Immature natural killer cell (primary cell): ENCODE measurements at regions not wholly inside any gene's neighbourhood (a gene's known extent, or its start where the extent isn't known, plus 50 kb on each side); places are given as distances from the start of the nearest gene placed in this dataset.

ENCODE experiments used
- DNase-seq, 3 donors: peaks; one replicate each; pipeline ENCODE4 v3.0.0; 2022; ENCODE audit warnings: mixed read lengths in 1 of 3
- H3K27ac Mint-ChIP-seq, 6 donors: one replicate each; pipeline ENCODE4 v1.8.0; 2020; ENCODE audit warnings: mixed read lengths in 6 of 6, mild to moderate bottlenecking in 5 of 6, inconsistent platforms in 4 of 6, moderate library complexity in 3 of 6
- H3K27me3 Mint-ChIP-seq, 3 donors: one replicate each; pipeline ENCODE4 v1.8.0; 2020 to 2021; ENCODE audit warnings: low read depth in 3 of 3, mild to moderate bottlenecking in 3 of 3, mixed read lengths in 3 of 3, moderate library complexity in 3 of 3, inconsistent platforms in 1 of 3
- H3K36me3 Mint-ChIP-seq, 3 donors: one replicate each; pipeline ENCODE4 v1.8.0; 2020; ENCODE audit warnings: mixed read lengths in 3 of 3, inconsistent platforms in 2 of 3, mild to moderate bottlenecking in 2 of 3
- H3K4me1 Mint-ChIP-seq, 2 donors: one replicate each; pipeline ENCODE4 v1.8.0; 2020; ENCODE audit warnings: inconsistent platforms in 2 of 2, mild to moderate bottlenecking in 2 of 2, mixed read lengths in 2 of 2, moderate library complexity in 1 of 2
- H3K4me3 Mint-ChIP-seq, 5 donors: one replicate each; pipeline ENCODE4 v1.8.0; 2020; ENCODE audit warnings: mild to moderate bottlenecking in 5 of 5, mixed read lengths in 5 of 5, inconsistent platforms in 3 of 5, moderate library complexity in 3 of 5
- H3K9me3 Mint-ChIP-seq, 6 donors: one replicate each; pipeline ENCODE4 v1.8.0; 2020; ENCODE audit warnings: mild to moderate bottlenecking in 6 of 6, mixed read lengths in 6 of 6, inconsistent platforms in 4 of 6, moderate library complexity in 3 of 6

DNA sequence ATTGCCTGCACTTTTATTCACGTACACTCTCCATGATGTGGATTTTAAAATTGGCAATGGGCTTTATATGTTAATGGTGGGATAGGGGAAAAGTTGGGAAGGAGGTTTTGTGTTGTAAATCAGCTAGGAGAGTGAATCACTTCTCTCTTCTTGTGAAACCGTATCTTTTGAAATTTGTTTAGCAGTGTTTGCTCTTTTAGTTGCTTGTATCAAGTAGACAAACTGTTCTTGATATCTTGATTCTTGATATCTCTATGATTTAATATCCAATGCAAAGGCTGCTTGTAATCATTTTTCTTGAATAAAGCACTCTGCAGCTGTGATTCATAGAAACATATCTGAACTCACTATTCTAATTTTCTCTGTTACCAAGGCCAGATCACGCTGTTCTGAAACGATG is 615.1 kb downstream of the CCER1 start:
- Mint-ChIP-seq H3K36me3 (no peaks in the 10 kb centered on the region), H3K4me3 (no peak overlapping the region), H3K27me3 (peaks cover 0 to 2% (median 2%) of the 10 kb centered on the region in 3 donors), H3K4me1 (no peaks in the 10 kb centered on the region), H3K27ac (no peak overlapping the region), H3K9me3 (peaks cover 0 to 5% (median 1%) of the 10 kb centered on the region in 6 donors)
- DNase-seq: no peak

DNA sequence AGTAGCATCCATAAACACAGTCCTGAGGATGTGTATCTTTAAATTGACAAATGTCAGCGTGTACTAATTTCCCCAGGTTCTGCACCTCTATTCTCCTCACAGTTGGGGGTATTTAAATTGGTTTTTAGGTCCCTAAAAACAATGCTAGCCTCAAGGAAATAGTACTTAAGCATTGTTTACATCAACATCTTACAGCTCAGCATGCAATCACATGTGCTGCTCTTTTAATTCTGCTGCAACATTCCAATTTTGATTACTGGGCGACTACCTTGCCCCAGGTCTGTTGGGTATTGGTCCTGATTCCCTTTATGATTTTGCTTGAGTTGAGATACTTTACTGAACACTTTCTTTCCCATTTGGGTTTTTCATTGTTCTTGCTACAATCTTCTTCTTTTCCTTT is 616.6 kb downstream of the CCER1 start:
- H3K4me3 Mint-ChIP-seq: no peak overlapping the region
- peaks cover 0 to 5% (median 1%) of the 10 kb centered on the region in 6 donors for H3K9me3 Mint-ChIP-seq
- no peaks in the 10 kb centered on the region for H3K4me1 Mint-ChIP-seq
- H3K36me3 Mint-ChIP-seq: no peaks in the 10 kb centered on the region
- H3K27ac Mint-ChIP-seq: no peak overlapping the region
- DNase-seq: no peak
- H3K27me3 Mint-ChIP-seq: peaks cover 0 to 4% (median 2%) of the 10 kb centered on the region in 3 donors

DNA sequence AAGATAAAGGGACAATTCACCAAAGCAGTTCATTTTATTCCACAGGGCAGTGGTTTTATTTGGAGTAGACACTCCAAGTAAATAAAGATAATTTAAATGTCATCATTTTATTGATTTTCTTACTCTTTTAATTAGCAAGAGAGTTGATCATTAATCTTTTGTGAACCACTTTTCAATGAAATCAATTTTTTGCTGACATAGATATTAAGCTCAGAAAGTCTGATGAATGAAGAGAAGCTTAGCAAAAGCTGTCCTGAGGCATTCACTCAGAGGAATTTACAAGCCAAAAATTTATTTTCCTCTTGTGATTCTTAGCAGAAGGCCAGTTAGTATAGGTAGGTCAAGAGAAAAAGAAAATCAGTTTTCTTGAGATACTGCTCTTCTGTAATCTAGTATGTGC is 618.0 kb downstream of the CCER1 start:
- H3K4me3 Mint-ChIP-seq: no peak overlapping the region
- H3K27me3 Mint-ChIP-seq: peaks cover 0 to 2% (median 2%) of the 10 kb centered on the region in 3 donors
- no peak for DNase-seq
- H3K4me1 Mint-ChIP-seq: no peaks in the 10 kb centered on the region
- H3K36me3 Mint-ChIP-seq: no peaks in the 10 kb centered on the region
- peaks cover 0 to 5% (median 0%) of the 10 kb centered on the region in 6 donors for H3K9me3 Mint-ChIP-seq
- no peak overlapping the region for H3K27ac Mint-ChIP-seq

DNA sequence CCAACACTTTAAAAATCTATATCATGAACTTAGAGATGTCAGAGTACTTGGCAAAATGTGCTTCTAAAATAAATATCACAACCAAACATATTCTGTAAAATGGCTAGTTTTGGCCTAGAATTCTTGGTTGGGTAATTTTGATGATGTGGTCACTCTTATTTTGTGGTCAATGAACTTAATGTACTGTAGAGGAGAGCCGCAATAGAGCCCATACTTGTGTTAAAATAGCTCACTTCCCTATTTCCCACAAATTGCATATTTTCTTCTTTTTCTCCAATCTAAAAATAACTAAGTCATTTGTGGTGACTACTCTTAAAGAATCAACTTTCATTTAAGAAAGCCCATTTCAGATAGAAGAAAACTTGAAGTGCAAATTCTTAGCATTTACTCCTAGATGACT is 619.4 kb downstream of the CCER1 start:
- no peak for DNase-seq
- no peaks in the 10 kb centered on the region for H3K36me3 Mint-ChIP-seq
- H3K4me1 Mint-ChIP-seq: no peaks in the 10 kb centered on the region
- peaks cover 0 to 2% (median 2%) of the 10 kb centered on the region in 3 donors for H3K27me3 Mint-ChIP-seq
- no peak overlapping the region for H3K27ac Mint-ChIP-seq
- H3K9me3 Mint-ChIP-seq: peaks cover 0 to 5% (median 0%) of the 10 kb centered on the region in 6 donors
- no peak overlapping the region for H3K4me3 Mint-ChIP-seq

DNA sequence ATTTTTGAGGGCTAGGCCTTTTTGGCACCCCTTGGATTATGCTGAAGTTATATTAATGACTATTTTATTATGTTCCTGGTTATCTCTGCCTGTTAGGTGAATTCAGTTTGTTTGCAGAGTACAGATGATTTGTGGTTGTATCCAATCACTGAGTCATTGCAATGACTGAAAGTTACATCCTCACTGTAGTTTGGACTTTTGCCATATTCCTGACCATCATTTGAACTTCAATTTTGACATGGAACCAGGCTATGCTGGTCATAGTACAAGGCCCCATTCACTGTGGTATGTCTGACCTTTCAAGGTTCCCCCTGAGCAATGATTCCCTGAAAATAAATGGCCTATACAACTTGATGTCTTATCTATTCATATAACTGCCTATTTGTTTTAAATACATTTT is 621.0 kb downstream of the CCER1 start:
- Mint-ChIP-seq H3K9me3 (peaks cover 0 to 6% (median 0%) of the 10 kb centered on the region in 6 donors), H3K36me3 (no peaks in the 10 kb centered on the region), H3K4me3 (no peak overlapping the region), H3K4me1 (no peaks in the 10 kb centered on the region), H3K27ac (no peak overlapping the region), H3K27me3 (peaks cover 0 to 2% (median 2%) of the 10 kb centered on the region in 3 donors)
- no peak for DNase-seq

DNA sequence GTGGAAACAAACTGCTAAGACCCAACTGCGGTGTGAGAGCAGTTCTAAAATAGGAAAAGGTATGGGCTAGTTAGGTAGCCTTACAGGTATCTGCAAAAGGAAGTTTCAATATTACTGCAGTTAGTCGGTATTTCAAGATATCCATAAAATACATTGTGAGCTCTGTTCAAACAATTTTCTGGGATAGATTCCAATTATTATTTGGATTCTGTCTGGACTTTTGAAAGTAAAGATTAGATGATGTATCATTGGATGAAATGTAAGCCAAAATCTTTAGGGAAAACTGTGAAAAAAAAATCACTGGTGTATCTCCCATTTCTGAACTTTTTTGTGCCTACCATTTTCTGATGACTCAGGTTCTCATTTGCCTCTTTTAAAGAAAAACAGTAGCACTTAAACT is 621.6 kb downstream of the CCER1 start:
- H3K27ac Mint-ChIP-seq: no peak overlapping the region
- H3K36me3 Mint-ChIP-seq: no peaks in the 10 kb centered on the region
- DNase-seq: no peak
- no peaks in the 10 kb centered on the region for H3K4me1 Mint-ChIP-seq
- no peak overlapping the region for H3K4me3 Mint-ChIP-seq
- H3K9me3 Mint-ChIP-seq: peaks cover 0 to 3% (median 0%) of the 10 kb centered on the region in 6 donors
- H3K27me3 Mint-ChIP-seq: peaks cover 0 to 2% (median 2%) of the 10 kb centered on the region in 3 donors

DNA sequence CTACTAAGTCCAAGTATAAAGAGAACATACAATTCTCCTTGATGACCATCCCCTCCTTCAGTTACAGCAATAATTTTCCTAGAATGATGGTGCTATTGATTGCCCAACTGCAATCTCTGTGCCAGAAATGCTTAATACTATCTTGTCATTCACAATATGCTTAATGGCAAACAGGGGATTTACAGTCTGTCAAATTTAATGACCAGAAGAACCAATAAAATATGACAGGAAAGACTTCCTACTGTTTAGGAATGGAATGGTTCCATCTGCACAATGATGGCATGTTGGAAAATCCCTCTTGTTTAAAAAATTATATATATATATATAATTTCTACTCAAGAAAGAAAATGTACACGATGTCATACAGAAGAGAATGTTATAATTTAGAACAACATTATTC is 623.2 kb downstream of the CCER1 start:
- Mint-ChIP-seq H3K4me1 (no peaks in the 10 kb centered on the region), H3K27ac (no peak overlapping the region), H3K27me3 (peaks cover 0 to 2% (median 2%) of the 10 kb centered on the region in 3 donors), H3K4me3 (no peak overlapping the region), H3K36me3 (no peaks in the 10 kb centered on the region), H3K9me3 (peaks cover 0 to 3% (median 0%) of the 10 kb centered on the region in 6 donors)
- no peak for DNase-seq

DNA sequence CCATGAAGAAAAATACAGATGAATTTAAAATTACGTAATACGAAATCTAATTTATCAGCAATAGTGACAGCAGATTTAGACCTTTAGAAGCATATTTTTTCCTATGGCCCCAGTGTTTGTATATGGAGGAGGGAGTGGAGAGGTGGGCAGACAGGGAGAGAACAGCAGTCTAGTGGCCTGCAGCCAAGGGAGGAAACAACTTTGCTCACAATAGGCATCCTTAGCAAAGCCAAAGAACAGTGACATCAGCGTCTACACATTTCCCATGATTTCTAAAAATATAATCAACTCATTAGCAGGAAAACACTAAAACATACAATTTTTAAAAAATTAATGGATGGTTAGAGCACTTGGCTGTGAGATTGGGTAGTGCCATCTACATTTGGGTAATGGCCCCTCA is 622.6 kb upstream of the ATP2B1 start:
- Mint-ChIP-seq H3K4me3 (no peak overlapping the region), H3K4me1 (no peaks in the 10 kb centered on the region), H3K27ac (no peak overlapping the region), H3K9me3 (peaks cover 0 to 3% (median 0%) of the 10 kb centered on the region in 6 donors), H3K27me3 (peaks cover 0 to 2% (median 2%) of the 10 kb centered on the region in 3 donors), H3K36me3 (no peaks in the 10 kb centered on the region)
- DNase-seq: no peak

DNA sequence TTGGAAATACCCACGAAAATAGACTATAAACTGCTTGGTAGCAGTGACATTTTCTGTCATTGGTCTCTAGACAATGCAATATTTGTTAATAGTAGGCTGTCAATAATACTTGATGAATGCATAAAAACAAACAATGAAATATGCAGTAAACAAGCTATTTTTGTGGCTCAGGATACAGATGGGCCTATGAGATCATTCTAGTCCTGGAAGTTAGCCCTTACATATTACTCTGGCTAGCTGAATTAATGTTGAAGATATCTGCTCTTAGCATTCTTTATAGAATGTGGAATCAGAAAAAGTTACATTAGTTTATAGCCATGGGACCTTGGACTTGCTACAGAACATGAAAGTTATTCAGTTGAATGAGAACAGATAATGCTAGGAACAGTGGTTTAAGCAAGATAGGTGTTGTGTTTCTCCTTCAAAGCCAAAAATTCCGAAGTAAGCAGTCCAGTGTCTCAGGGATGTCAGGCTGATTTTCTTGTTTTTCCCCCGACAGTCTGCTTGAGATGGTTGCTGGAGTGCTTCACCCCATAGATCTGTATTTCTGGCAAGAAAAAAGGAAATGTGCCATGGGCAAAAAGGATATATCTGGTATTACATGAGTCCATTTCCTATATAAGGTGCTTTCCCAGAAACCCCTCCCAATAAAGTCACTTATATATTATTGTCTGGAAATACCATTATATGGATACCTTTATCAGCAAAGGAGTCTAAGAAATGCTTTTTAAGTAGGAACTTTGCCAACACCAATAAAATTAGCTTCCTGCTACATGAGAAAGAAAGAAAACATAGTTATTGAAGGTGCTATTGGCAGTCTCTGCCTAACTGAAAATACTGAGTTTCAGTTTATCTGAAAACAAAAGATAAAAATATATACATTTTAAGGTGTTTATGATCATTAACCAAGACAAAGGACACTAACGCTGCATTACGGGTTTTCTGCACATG is 619.4 kb upstream of the ATP2B1 start:
- Mint-ChIP-seq H3K4me3 (no peak overlapping the region), H3K27me3 (no peaks in the 10 kb centered on the region), H3K27ac (no peak overlapping the region), H3K9me3 (peaks cover 0 to 3% (median 0%) of the 10 kb centered on the region in 6 donors), H3K4me1 (no peaks in the 10 kb centered on the region), H3K36me3 (no peaks in the 10 kb centered on the region)
- DNase-seq: no peak

DNA sequence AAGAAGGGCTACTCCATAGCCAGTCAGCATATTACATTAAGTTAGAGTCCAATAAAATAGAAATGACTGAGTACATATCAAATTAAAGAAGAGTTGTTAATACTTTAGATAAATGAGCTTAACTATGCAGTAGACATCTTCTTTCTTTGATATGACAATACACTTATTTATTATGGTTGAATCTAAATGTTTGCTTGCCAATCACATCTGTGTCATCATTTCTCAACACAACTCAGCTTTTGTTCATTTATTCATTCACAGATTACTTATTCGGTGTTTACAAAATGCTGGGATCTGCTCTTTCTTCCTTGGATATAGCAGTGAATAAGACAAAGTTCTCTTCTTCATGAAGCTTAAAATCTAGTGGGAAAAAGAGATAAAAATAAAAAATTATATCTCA is 614.6 kb upstream of the ATP2B1 start:
- no peak overlapping the region for H3K4me3 Mint-ChIP-seq
- H3K9me3 Mint-ChIP-seq: peaks cover 0 to 2% (median 0%) of the 10 kb centered on the region in 6 donors
- no peaks in the 10 kb centered on the region for H3K4me1 Mint-ChIP-seq

DNA sequence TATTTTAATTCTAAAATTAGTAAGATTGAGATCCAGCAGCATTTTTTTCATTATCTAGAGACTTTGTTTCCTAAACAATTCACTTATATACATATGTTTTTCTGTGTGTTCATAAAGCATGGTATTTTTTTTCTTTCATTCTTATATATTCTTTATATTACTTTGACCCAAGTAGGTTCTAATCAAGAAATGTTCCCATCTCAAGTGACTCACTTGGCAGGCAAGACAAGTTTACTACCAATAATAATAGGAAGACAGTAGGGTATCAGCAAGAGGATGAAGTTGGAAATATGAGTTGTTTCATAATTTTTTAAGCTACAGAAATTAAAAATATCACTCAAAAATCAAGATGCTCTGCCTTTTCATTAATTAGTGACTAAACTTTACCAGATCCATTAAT is 613.4 kb upstream of the ATP2B1 start:
- Mint-ChIP-seq H3K4me3 (no peak overlapping the region), H3K27ac (no peak overlapping the region), H3K27me3 (peaks cover 0 to 2% (median 2%) of the 10 kb centered on the region in 3 donors), H3K4me1 (no peaks in the 10 kb centered on the region), H3K36me3 (no peaks in the 10 kb centered on the region), H3K9me3 (peaks cover 0 to 2% (median 0%) of the 10 kb centered on the region in 6 donors)
- DNase-seq: no peak

More for the DNA sequence above, 614.6 kb upstream of the ATP2B1 start:
- no peak for DNase-seq
- Mint-ChIP-seq H3K27ac (no peak overlapping the region), H3K36me3 (no peaks in the 10 kb centered on the region), H3K27me3 (no peaks in the 10 kb centered on the region)

DNA sequence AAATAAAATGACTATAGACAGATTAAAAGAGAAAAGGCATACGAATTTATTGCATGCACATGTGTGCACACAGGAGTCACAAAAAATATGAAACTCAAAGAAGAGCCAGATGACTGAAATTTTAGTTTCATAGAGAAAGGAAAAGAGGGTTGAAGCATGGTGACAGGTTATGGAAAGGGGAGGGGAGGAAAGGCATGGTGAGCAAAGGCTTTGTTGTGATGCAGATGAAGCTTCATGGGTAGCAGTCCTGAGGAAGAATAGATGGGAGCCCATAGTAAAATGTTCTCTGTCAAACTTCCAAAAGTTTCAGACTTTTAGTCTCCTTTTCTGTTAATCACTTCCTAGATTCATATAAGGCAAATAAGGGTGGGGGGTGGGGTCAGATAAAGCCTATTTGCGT is 612.7 kb upstream of the ATP2B1 start:
- Mint-ChIP-seq H3K4me3 (no peak overlapping the region), H3K36me3 (no peaks in the 10 kb centered on the region), H3K27ac (no peak overlapping the region), H3K27me3 (peaks cover 1 to 2% (median 2%) of the 10 kb centered on the region in 3 donors), H3K9me3 (peaks cover 0 to 2% (median 0%) of the 10 kb centered on the region in 6 donors), H3K4me1 (no peaks in the 10 kb centered on the region)
- no peak for DNase-seq

DNA sequence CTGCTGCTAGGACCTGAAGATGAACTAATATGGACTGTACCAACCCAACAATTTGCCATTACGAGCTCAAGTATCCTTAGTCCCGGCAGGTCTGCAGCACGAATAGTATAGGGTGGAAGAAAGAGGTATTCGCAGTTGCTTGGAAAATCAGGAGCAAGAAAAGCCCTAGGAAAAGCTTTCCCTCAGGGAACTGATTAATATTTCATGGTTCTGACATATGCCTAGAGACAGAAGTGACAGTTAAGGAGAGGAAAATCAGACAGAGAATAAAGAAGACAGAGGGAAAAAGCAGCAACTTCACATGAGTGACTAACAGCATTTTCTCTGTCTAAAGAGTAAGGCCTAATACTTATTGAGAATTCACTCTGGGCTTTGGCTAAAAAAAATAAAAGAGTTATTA is 602.9 kb upstream of the ATP2B1 start:
- Mint-ChIP-seq H3K27me3 (peaks cover under 1 to 4% (median 1%) of the 10 kb centered on the region in 3 donors), H3K9me3 (peaks cover 0 to 2% (median 0%) of the 10 kb centered on the region in 6 donors), H3K36me3 (no peaks in the 10 kb centered on the region), H3K4me1 (no peaks in the 10 kb centered on the region), H3K27ac (no peak overlapping the region), H3K4me3 (no peak overlapping the region)
- DNase-seq: no peak

DNA sequence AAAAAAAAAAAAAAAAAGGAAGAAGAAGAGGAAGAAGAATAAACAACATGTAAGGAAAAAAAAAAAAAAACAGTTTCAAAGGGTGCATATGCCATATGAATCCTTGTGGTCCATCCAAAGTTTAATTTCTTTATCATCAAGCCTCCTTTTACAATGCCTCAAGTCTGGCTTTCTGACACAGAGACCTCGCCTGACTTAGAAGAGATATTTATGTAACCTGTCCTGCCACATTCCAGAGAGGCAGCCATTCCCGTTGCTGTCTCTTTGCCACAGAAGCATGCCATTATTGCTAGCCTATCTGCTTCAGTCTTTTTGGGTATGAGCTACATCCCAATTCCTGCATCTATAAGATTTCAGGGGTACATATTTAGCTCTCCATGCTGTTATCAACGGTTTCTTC is 596.7 kb upstream of the ATP2B1 start:
- no peak for DNase-seq
- peaks cover 0 to 2% (median 0%) of the 10 kb centered on the region in 3 donors for H3K27me3 Mint-ChIP-seq
- H3K4me3 Mint-ChIP-seq: no peak overlapping the region
- H3K4me1 Mint-ChIP-seq: no peaks in the 10 kb centered on the region
- H3K27ac Mint-ChIP-seq: no peak overlapping the region
- H3K9me3 Mint-ChIP-seq: no peaks in the 10 kb centered on the region
- H3K36me3 Mint-ChIP-seq: no peaks in the 10 kb centered on the region
